ENCODE measurements at regions not wholly inside any gene's neighbourhood (a gene's known extent, or its start where the extent isn't known, plus 50 kb on each side); places are given as distances from the start of the nearest gene placed in this dataset.

DNA sequence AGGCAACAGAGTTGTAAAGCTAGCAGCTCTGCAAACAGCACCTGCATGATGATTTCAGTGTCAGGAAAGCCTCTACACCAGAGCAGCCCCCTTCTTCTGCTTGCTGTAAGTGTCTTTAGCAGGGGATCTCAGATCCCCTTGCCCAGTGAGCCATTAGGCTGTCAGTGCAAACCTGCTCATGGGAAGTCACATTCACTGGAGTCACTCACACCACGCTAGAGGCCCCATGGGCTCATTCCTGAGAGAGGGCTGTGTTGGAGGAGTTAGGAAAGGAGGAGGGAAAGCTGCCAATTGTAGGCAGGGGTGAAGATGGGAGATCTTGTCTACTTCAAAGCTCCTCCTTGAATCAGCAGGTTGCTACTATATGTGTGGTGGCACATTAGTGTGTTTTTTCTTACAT, 275.2 kb downstream of the SMARCA2 start:
- TF ChIP-seq CREB1 (CRISPR knock-in tag; IDR thresholded peaks at IDR 0.05; ENCODE audit: low read depth) (no peak), POLR2AphosphoS5 (IDR thresholded peaks at IDR 0.05; ENCODE audit: low read depth) (no peak), EZH2 (IDR thresholded peaks at IDR 0.05; ENCODE audit: low read depth, unreplicated experiment) (no peak), ZNF331 (CRISPR knock-in tag; IDR thresholded peaks at IDR 0.05; ENCODE audit: low read depth) (no peak), STAT1 (IDR thresholded peaks at IDR 0.05; ENCODE audit: unreplicated experiment) (no peak)
- TF ChIP-seq, protein P1, sequence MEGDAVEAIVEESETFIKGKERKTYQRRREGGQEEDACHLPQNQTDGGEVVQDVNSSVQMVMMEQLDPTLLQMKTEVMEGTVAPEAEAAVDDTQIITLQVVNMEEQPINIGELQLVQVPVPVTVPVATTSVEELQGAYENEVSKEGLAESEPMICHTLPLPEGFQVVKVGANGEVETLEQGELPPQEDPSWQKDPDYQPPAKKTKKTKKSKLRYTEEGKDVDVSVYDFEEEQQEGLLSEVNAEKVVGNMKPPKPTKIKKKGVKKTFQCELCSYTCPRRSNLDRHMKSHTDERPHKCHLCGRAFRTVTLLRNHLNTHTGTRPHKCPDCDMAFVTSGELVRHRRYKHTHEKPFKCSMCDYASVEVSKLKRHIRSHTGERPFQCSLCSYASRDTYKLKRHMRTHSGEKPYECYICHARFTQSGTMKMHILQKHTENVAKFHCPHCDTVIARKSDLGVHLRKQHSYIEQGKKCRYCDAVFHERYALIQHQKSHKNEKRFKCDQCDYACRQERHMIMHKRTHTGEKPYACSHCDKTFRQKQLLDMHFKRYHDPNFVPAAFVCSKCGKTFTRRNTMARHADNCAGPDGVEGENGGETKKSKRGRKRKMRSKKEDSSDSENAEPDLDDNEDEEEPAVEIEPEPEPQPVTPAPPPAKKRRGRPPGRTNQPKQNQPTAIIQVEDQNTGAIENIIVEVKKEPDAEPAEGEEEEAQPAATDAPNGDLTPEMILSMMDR (conservative IDR thresholded peaks at IDR 0.05; ENCODE audit: low read depth in 2 of 2) = no peak
- TF ChIP-seq, protein P2, sequence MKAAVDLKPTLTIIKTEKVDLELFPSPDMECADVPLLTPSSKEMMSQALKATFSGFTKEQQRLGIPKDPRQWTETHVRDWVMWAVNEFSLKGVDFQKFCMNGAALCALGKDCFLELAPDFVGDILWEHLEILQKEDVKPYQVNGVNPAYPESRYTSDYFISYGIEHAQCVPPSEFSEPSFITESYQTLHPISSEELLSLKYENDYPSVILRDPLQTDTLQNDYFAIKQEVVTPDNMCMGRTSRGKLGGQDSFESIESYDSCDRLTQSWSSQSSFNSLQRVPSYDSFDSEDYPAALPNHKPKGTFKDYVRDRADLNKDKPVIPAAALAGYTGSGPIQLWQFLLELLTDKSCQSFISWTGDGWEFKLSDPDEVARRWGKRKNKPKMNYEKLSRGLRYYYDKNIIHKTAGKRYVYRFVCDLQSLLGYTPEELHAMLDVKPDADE (IDR thresholded peaks at IDR 0.05) = no peak
